HUES6 (cell line): ENCODE measurements at regions not wholly inside any gene's neighbourhood (a gene's known extent, or its start where the extent isn't known, plus 50 kb on each side); places are given as distances from the start of the nearest gene placed in this dataset.
"Not testable (repeated sequence)": the region's sequence is repeated elsewhere in the genome, so short reads cannot be mapped to it uniquely, and the experiment has no call there.

Experiments
- H3K27ac ChIP-seq: 2 replicates; pipeline ENCODE4 v1.7.0; 2013; ENCODE audit warnings: low read depth, mild to moderate bottlenecking, low read length, inconsistent platforms
- H3K27me3 ChIP-seq: 2 replicates; pipeline ENCODE4 v1.6.1; 2013; ENCODE audit warnings: low read length; ENCODE audit not compliant: control insufficient read depth, insufficient read depth
- H3K36me3 ChIP-seq: 2 replicates; pipeline ENCODE4 v1.6.1; 2013; ENCODE audit warnings: low read length; ENCODE audit not compliant: control insufficient read depth, insufficient read depth
- H3K4me1 ChIP-seq: 2 replicates; pipeline ENCODE4 v1.6.1; 2013; ENCODE audit warnings: low read length; ENCODE audit not compliant: control insufficient read depth, insufficient read depth
- H3K4me3 ChIP-seq: 2 replicates; pipeline ENCODE4 v1.5.1; 2013; ENCODE audit warnings: low read depth, low read length
- H3K9ac ChIP-seq: one replicate; pipeline ENCODE4 v1.6.1; 2013; ENCODE audit warnings: mild to moderate bottlenecking, low read length
- H3K9me3 ChIP-seq: 2 replicates; pipeline ENCODE4 v1.6.1; 2013; ENCODE audit warnings: low read depth, low read length; ENCODE audit not compliant: control insufficient read depth, insufficient read depth

DNA sequence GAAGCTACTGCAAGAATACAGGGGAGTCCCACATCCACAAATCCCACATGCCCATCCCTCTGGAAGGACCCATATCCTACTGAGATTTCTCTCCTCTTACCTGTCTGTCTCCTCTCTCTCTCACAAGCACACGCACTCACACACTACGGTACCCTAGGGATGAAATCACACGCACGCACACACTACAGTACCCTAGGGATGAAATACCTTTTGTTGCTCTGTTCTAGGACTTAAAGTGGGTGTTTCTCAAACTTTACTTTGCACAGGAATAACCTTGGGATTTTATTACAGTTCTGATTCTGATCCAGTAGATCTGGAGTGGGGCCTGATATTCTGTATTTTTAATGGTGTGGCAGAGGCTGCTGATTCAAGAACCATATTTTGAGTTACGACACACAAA is 622.2 kb upstream of the ZNF385D start:
- Histone ChIP-seq H3K27me3 (peaks cover 55% of the 10 kb centered on the region), H3K9ac (no peak overlapping the region), H3K4me3 (no peak overlapping the region), H3K9me3 (no peaks in the 10 kb centered on the region), H3K36me3 (no peaks in the 10 kb centered on the region), H3K4me1 (peaks cover 7% of the 10 kb centered on the region; the same call in 1 of the 2 replicates), H3K27ac (no peak overlapping the region)

DNA sequence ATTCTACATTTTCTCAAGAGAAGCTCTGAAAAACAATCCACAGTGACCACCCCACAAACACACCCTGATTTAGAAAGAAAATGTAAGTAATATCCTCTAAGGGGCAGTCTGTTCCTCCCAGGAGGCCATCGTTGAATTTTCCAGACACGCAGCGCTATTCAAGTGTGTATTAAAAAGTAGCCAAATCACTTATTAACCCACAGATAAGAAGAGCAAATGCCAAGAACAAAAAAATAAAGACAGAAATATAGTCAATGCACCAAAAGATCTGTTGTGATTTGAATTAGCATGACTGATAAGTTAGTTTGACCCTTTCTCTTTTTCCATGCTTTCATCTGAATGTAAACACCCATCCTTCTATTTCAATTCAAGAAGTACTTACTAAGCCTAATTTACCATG is 622.8 kb upstream of the ZNF385D start:
- Histone ChIP-seq H3K27me3 (peaks cover 55% of the 10 kb centered on the region), H3K36me3 (no peaks in the 10 kb centered on the region), H3K4me1 (peaks cover 7% of the 10 kb centered on the region; the same call in 1 of the 2 replicates), H3K9me3 (no peaks in the 10 kb centered on the region), H3K4me3 (no peak overlapping the region), H3K27ac (no peak overlapping the region), H3K9ac (no peak overlapping the region)

DNA sequence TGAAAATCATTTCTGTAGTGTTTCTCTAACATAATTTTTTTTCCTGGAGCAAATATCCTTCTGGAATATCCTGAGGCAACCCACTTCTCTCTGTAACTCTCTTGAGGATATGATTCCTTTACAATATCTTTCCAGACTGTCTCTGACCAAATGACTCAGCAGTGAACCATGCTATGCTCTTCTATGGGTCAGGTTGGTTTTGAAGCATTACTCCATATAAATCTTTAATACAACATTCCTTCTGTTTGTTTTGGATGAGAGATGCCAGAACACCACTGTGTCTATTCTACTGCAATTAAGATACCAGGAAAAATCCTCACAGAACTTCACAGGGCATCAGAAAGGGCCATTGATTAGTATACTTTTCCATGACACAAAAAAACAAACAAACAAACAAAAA is 626.4 kb upstream of the ZNF385D start:
- Histone ChIP-seq H3K9ac (no peak overlapping the region), H3K27ac (no peak overlapping the region), H3K36me3 (no peaks in the 10 kb centered on the region), H3K9me3 (no peaks in the 10 kb centered on the region), H3K4me1 (peaks cover 3% of the 10 kb centered on the region; the same call in 1 of the 2 replicates), H3K4me3 (no peak overlapping the region), H3K27me3 (peaks cover 33% of the 10 kb centered on the region)

DNA sequence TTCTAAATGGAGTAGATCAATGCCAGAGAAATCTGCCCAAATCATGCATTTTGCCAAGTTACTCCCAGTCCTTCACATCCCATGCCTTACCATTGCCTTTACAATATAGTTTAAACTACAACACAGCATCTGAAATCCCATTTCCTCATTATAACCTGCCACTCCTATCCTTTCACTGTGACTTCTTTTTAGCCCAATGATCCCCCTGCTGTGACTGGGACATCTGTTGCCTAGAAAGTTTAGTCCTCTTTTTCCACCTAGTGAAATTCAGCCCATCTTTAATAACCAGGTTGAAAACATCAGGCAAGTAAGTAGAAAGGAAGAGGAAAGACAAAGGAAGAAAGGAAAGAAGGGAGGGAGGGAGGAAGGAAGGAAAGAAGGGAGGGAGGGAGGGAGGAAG is 627.9 kb upstream of the ZNF385D start:
- peaks cover 18% of the 10 kb centered on the region for H3K27me3 ChIP-seq
- H3K9ac ChIP-seq = no peak overlapping the region
- no peak overlapping the region for H3K27ac ChIP-seq
- H3K4me3 ChIP-seq = no peak overlapping the region
- H3K9me3 ChIP-seq = no peaks in the 10 kb centered on the region
- H3K4me1 ChIP-seq = no peaks in the 10 kb centered on the region
- H3K36me3 ChIP-seq = no peaks in the 10 kb centered on the region

DNA sequence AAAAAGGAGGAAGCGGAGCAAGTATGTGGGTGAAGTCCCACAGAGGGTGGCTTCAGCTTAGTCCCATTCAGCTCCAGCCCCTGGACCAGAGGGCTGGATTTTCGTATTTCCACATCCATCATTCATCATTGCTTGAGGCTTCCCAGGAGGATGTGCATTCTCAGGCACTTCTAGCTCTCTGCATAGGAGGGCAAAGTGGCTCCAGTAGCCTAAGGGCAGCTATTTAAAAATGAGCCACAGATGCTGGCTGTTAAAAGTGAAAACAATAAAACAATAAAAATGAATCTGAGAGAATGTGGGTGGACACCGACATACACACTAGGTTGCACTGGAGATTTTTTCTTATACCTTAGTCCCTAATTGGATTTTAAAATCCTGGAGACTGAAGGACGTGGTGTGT is 629.2 kb upstream of the ZNF385D start:
- Histone ChIP-seq H3K4me3 (no peak overlapping the region), H3K27me3 (peaks cover 5% of the 10 kb centered on the region; the same call in 1 of the 2 replicates), H3K27ac (no peak overlapping the region), H3K36me3 (no peaks in the 10 kb centered on the region), H3K4me1 (no peaks in the 10 kb centered on the region), H3K9ac (no peak overlapping the region), H3K9me3 (no peaks in the 10 kb centered on the region)

DNA sequence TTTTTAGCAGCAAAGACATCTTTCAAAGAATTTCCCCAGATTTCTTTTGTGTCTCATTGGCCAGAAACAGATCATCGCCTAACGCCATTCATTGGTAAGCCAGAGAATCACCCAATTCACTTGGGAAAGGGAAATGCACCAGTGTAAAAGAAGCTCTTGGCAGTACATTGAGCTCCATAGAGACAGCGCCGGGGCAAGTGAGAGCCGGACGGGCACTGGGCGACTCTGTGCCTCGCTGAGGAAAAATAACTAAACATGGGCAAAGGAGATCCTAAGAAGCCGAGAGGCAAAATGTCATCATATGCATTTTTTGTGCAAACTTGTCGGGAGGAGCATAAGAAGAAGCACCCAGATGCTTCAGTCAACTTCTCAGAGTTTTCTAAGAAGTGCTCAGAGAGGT is 630.6 kb upstream of the ZNF385D start:
- not testable (repeated sequence) for H3K27me3 ChIP-seq, H3K9ac ChIP-seq, H3K4me1 ChIP-seq, H3K27ac ChIP-seq, H3K9me3 ChIP-seq, H3K36me3 ChIP-seq, H3K4me3 ChIP-seq

DNA sequence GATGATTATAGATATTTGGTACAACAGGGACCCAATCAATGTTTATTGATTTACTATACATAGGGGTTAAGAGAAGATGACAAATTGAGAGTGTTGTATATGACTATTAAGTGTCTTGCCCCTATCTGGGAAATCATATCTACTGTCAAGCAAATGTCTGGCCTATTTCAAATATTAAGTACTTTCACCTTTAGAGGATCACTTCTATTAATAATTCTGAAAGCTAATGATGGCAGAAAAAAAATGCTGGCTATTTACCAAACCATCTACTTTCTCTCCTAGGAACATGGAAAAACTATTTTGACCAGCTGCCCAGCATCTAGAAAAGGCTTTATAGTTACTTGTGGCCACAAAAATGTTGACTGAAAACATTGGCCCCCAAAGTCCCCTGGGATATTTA is 632.3 kb upstream of the ZNF385D start:
- H3K4me3 ChIP-seq = no peak overlapping the region
- peaks cover 5% of the 10 kb centered on the region; the same call in 1 of the 2 replicates for H3K27me3 ChIP-seq
- no peaks in the 10 kb centered on the region for H3K9me3 ChIP-seq
- no peaks in the 10 kb centered on the region for H3K4me1 ChIP-seq
- H3K36me3 ChIP-seq = no peaks in the 10 kb centered on the region
- no peak overlapping the region for H3K9ac ChIP-seq
- H3K27ac ChIP-seq = no peak overlapping the region

DNA sequence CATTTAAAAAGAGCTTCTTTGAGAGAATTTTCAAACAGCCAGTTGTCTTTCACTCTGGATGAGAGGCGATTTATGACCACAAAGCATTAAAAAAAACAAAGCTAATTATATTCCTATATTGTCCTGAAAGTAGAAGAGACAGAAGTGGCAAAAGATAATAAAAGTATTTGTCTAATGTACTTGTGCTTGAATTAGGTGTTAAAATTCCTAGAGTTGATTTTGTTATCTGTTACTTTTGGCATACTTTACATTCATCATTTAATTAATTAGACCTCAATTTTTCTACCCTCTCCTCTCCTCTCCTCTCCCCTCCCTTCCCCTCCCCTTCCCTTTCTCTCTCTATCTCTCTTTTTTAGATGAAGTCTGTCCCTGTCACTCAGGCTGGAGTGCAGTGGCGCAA is 635.1 kb upstream of the ZNF385D start:
- Histone ChIP-seq H3K4me3 (no peak overlapping the region), H3K4me1 (no peaks in the 10 kb centered on the region), H3K9ac (no peak overlapping the region), H3K27ac (no peak overlapping the region), H3K9me3 (no peaks in the 10 kb centered on the region), H3K36me3 (no peaks in the 10 kb centered on the region), H3K27me3 (no peaks in the 10 kb centered on the region)

DNA sequence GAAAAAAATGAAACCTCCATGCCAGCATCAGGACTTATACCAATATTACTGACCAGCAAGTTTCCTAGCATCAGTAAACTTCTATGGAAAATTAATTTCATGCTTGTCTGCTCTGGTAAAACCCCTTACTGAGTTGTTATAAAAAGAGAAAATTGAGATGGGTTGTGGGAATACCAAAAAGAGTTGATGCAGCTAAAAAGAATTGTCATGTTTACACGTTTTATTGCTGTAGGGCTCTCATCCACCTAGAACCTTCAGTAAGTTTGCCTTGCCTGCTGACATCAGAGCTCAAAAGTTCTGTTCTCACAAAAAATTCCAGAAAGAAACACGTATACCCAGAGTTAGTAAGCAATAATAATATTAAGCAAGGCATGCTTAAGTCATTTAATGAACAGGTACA is 641.3 kb upstream of the ZNF385D start:
- H3K9ac ChIP-seq = no peak overlapping the region
- H3K4me3 ChIP-seq = no peak overlapping the region
- H3K4me1 ChIP-seq = no peaks in the 10 kb centered on the region
- H3K9me3 ChIP-seq = no peaks in the 10 kb centered on the region
- H3K27me3 ChIP-seq = no peaks in the 10 kb centered on the region
- no peak overlapping the region for H3K27ac ChIP-seq
- H3K36me3 ChIP-seq = no peaks in the 10 kb centered on the region

DNA sequence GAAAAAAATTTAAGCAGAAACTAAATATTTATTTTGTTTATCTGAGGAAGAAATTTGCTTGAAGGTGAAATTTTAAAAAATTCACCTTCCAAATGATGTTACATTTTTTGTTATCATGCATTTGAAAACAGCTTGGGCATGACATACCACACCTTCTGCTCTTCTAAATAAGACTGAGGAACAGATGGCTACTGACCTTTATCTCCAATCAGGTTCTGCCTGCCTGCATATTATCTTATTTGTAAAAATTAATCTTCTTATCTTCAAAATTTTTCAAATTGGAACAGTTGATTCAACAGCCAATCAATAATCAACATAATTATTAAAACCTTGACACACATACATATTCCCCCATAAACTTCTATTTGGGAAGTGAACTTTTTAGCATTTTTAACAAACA is 641.8 kb upstream of the ZNF385D start:
- no peaks in the 10 kb centered on the region for H3K9me3 ChIP-seq
- H3K27ac ChIP-seq = no peak overlapping the region
- H3K4me1 ChIP-seq = no peaks in the 10 kb centered on the region
- H3K36me3 ChIP-seq = no peaks in the 10 kb centered on the region
- no peak overlapping the region for H3K4me3 ChIP-seq
- H3K27me3 ChIP-seq = no peaks in the 10 kb centered on the region
- H3K9ac ChIP-seq = no peak overlapping the region

DNA sequence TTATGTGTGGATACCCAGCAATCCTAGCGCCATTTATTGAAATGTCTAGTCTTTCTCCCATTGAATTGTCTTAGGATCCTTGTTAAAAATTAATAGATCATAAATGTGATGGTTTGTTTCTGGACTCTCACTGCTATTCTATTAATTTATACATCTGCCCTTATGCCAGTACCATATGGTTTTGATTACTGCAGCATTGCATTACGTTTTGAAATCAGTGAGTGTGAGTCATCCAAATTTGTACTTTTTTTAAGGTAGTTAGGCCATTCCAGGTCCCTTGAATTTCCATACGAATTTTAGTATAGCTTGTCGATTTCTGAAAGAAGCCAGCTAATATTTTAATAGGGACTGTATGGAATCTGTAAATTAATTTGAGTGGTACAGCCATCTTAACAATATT is 648.6 kb upstream of the ZNF385D start:
- no peaks in the 10 kb centered on the region for H3K9me3 ChIP-seq
- no peak overlapping the region for H3K27ac ChIP-seq
- H3K4me1 ChIP-seq = no peaks in the 10 kb centered on the region
- H3K9ac ChIP-seq = no peak overlapping the region
- no peak overlapping the region for H3K4me3 ChIP-seq
- no peaks in the 10 kb centered on the region for H3K36me3 ChIP-seq
- no peaks in the 10 kb centered on the region for H3K27me3 ChIP-seq

DNA sequence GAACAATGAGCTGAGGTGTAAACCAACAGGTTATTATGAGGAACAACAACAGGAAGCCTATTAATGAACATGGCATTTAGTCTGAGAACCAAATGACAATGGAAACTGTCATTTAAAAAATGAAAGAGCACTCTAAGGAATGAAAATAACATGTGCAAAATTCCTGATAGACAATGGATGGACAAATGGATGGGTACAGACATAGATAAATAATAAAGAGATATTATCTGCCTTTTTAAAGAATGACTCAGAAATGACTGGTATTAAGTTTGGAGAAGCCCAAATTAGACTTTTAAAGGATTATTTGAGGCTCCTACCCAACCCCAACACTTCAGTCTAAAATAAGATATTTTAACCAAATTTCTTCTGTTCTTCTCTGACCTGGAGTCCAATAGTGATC is 650.5 kb upstream of the ZNF385D start:
- H3K27ac ChIP-seq = no peak overlapping the region
- no peaks in the 10 kb centered on the region for H3K27me3 ChIP-seq
- no peaks in the 10 kb centered on the region for H3K4me1 ChIP-seq
- H3K36me3 ChIP-seq = no peaks in the 10 kb centered on the region
- no peaks in the 10 kb centered on the region for H3K9me3 ChIP-seq
- H3K4me3 ChIP-seq = no peak overlapping the region
- H3K9ac ChIP-seq = no peak overlapping the region
